Neural progenitor cell (in vitro differentiated cells): ENCODE measurements at regions not wholly inside any gene's neighbourhood (a gene's known extent, or its start where the extent isn't known, plus 50 kb on each side); places are given as distances from the start of the nearest gene placed in this dataset.

Experiments
- CTCF ChIP-seq: fragments of 200-600 bp; sonication (generic); IDR thresholded peaks from 2 replicates; pipeline ENCODE4 v1.5.1; 2017; ENCODE audit warnings: antibody characterized with exemption, mild to moderate bottlenecking
- EZH2 ChIP-seq: fragments of 200-600 bp; sonication (generic); IDR thresholded peaks from 2 replicates; pipeline ENCODE4 v1.6.1; 2017; ENCODE audit warnings: antibody characterized with exemption, mild to moderate bottlenecking, moderate library complexity
- EZH2phosphoT487 ChIP-seq: fragments of 200-600 bp; sonication (generic); IDR thresholded peaks from 2 replicates; pipeline ENCODE4 v1.6.1; 2017; ENCODE audit warnings: antibody characterized with exemption

- TF ChIP-seq CTCF (no peak), EZH2phosphoT487 (no peak), EZH2 (no peak)
Observed at GRCh38 chr11:107232451-107232850, 214.2 kb upstream of the GUCY1A2 start.
